Lower leg skin (tissue), 3 donors: ENCODE measurements at regions not wholly inside any gene's neighbourhood (a gene's known extent, or its start where the extent isn't known, plus 50 kb on each side); places are given as distances from the start of the nearest gene placed in this dataset.

Experiments
- POLR2A ChIP-seq, 2 donors: fragments of 450-650 bp; IDR thresholded peaks; one replicate each; pipeline ENCODE4 v1.6.1; 2016 to 2017; ENCODE audit warnings: antibody characterized with exemption in 2 of 2, mild to moderate bottlenecking in 1 of 2, moderate library complexity in 1 of 2
- TF ChIP-seq, protein P1 (sequence below), 3 donors: fragments of 450-650 bp; IDR thresholded peaks; one replicate each; pipeline ENCODE4 v1.5.1; 2016; ENCODE audit warnings: antibody characterized with exemption in 3 of 3, mild to moderate bottlenecking in 3 of 3, moderate library complexity in 2 of 3

DNA sequence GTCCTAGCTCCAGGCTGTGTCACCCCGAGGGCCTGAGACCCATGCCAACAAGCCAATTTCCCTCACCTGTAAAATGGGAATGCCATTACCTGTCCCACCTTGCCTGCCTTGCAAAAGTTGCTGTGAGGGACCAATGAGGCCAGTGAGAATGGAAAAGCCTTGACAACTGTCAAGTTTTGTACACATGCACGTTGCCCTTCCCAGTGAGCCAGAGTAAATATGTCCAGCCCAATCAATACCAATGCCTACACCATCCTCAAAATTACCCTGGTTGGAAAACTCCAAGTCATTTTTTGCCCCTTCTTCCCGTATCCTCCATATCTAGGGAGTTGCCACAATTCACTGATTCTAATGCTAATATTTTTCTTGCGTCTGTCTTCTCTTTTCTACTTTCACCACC, 73.5 kb upstream of the RASGRF1 start:
- TF ChIP-seq, protein P1, sequence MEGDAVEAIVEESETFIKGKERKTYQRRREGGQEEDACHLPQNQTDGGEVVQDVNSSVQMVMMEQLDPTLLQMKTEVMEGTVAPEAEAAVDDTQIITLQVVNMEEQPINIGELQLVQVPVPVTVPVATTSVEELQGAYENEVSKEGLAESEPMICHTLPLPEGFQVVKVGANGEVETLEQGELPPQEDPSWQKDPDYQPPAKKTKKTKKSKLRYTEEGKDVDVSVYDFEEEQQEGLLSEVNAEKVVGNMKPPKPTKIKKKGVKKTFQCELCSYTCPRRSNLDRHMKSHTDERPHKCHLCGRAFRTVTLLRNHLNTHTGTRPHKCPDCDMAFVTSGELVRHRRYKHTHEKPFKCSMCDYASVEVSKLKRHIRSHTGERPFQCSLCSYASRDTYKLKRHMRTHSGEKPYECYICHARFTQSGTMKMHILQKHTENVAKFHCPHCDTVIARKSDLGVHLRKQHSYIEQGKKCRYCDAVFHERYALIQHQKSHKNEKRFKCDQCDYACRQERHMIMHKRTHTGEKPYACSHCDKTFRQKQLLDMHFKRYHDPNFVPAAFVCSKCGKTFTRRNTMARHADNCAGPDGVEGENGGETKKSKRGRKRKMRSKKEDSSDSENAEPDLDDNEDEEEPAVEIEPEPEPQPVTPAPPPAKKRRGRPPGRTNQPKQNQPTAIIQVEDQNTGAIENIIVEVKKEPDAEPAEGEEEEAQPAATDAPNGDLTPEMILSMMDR (IDR thresholded peaks at IDR 0.05), result no peak
- TF ChIP-seq POLR2A (IDR thresholded peaks at IDR 0.05), result no peak
